ENCODE measurements at regions not wholly inside any gene's neighbourhood (a gene's known extent, or its start where the extent isn't known, plus 50 kb on each side); places are given as distances from the start of the nearest gene placed in this dataset.

- TF ChIP-seq POLR2A (IDR thresholded peaks at IDR 0.05; ENCODE audit: low read length) (no peak), GATA1 (IDR thresholded peaks at IDR 0.05; ENCODE audit: low read depth, low read length) (no peak)
These were observed 90.5 kb upstream of the ANXA1 start for GRCh38 chr9:73061146-73061545.

All from erythroblast (primary cell).